Stomach (tissue), 4 donors: ENCODE measurements at regions not wholly inside any gene's neighbourhood (a gene's known extent, or its start where the extent isn't known, plus 50 kb on each side); places are given as distances from the start of the nearest gene placed in this dataset.

ENCODE experiments used
- CTCF ChIP-seq, 7 experiments: fragments of 450-650 bp in 4 of 7; fragments of 200-600 bp in 3 of 7; sonication (generic) in 3 of 7; IDR thresholded peaks; one replicate each; pipeline ENCODE4 v1.5.1; 2016 to 2019; ENCODE audit warnings: antibody characterized with exemption in 7 of 7, control low read depth in 2 of 7, mild to moderate bottlenecking in 1 of 7
- EP300 ChIP-seq: sonication (generic); formaldehyde crosslinking; IDR thresholded peaks from one replicate; pipeline ENCODE4 v1.6.1; 2017; ENCODE audit warnings: antibody characterized with exemption
- POLR2A ChIP-seq, 4 donors: fragments of 450-650 bp; IDR thresholded peaks; one replicate each; pipeline ENCODE4 v1.6.1; 2016; ENCODE audit warnings: antibody characterized with exemption in 4 of 4, control low read depth in 2 of 4, mild to moderate bottlenecking in 1 of 4, moderate library complexity in 1 of 4
- POLR2AphosphoS5 ChIP-seq, 3 donors: sonication (generic); formaldehyde crosslinking; IDR thresholded peaks; one replicate each; pipeline ENCODE4 v1.6.1; 2016; ENCODE audit warnings: antibody characterized with exemption in 3 of 3

- TF ChIP-seq CTCF (IDR thresholded peaks at IDR 0.05) = no peak
- TF ChIP-seq POLR2AphosphoS5 (IDR thresholded peaks at IDR 0.05) = no peak
- TF ChIP-seq POLR2A (IDR thresholded peaks at IDR 0.05) = no peak
- no peak for TF ChIP-seq EP300
These were observed 82.8 kb upstream of the DSEL start for GRCh38 chr18:67599277-67599676.
